ENCODE measurements at regions not wholly inside any gene's neighbourhood (a gene's known extent, or its start where the extent isn't known, plus 50 kb on each side); places are given as distances from the start of the nearest gene placed in this dataset.
A peak's percentile ranks its signal among the peaks of the same experiment; 100 is the strongest.

- no peak overlapping the region for H3K27ac ChIP-seq
- ChIA-PET CTCF (no interaction called here), POLR2A (ENCODE audit: low non-redundant PET) (no interaction called here)
- no peak for DNase-seq (ENCODE audit: low spot score)
- no peak for TF ChIP-seq CTCF (conservative IDR thresholded peaks at IDR 0.05; ENCODE audit: low read depth)
Measured at GRCh38 chr10:10318856-10319255, 698.8 kb upstream of the CELF2 start.

GRCh38 chr10:10320956-10321355 lies 696.7 kb upstream of the CELF2 start:
- no peak overlapping the region for H3K27ac ChIP-seq
- peak; percentile 55 for DNase-seq (ENCODE audit: low spot score)
- ChIA-PET CTCF (no interaction called here), POLR2A (ENCODE audit: low non-redundant PET) (no interaction called here)
- no peak for TF ChIP-seq CTCF (conservative IDR thresholded peaks at IDR 0.05; ENCODE audit: low read depth)

GRCh38 chr10:10326116-10326515 lies 691.6 kb upstream of the CELF2 start:
- no peak for TF ChIP-seq CTCF (conservative IDR thresholded peaks at IDR 0.05; ENCODE audit: low read depth)
- ChIA-PET POLR2A (ENCODE audit: low non-redundant PET) (no interaction called here), CTCF (no interaction called here)
- no peak overlapping the region for H3K27ac ChIP-seq
- DNase-seq (ENCODE audit: low spot score): no peak

GRCh38 chr10:10327934-10328333 lies 689.7 kb upstream of the CELF2 start:
- ChIA-PET POLR2A (ENCODE audit: low non-redundant PET) (no interaction called here), CTCF (no interaction called here)
- H3K27ac ChIP-seq: no peak overlapping the region
- no peak for DNase-seq (ENCODE audit: low spot score)
- no peak for TF ChIP-seq CTCF (conservative IDR thresholded peaks at IDR 0.05; ENCODE audit: low read depth)

- no peak overlapping the region for H3K27ac ChIP-seq
- ChIA-PET POLR2A (ENCODE audit: low non-redundant PET) (no interaction called here), CTCF (no interaction called here)
- DNase-seq (ENCODE audit: low spot score): no peak
- TF ChIP-seq CTCF (conservative IDR thresholded peaks at IDR 0.05; ENCODE audit: low read depth): no peak
Measured at GRCh38 chr10:10330418-10330817, 687.3 kb upstream of the CELF2 start.

DNA sequence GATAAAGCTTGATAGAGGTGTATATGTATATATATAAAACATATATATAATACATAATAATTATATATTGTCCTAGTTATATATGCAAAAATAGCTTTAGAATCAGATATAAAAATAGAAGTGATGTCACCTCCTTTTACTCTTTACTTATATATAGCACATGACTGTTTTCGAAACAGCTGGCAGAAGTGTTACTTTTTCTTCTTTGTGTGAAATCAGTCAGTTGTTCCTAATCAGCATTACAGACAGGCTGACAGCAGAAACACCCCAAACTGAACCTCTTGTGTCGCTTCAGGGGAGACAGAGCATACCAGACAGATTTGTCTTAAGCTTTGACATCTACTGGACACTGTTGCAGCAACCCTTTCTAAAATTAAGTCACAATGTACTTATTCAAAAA lies 684.9 kb upstream of the CELF2 start:
- POLR2A ChIA-PET (ENCODE audit: low non-redundant PET): no interaction called here
- TF ChIP-seq CTCF (conservative IDR thresholded peaks at IDR 0.05; ENCODE audit: low read depth): no peak
- CTCF ChIA-PET: no interaction called here
- no peak for DNase-seq (ENCODE audit: low spot score)
- no peak overlapping the region for H3K27ac ChIP-seq

DNA sequence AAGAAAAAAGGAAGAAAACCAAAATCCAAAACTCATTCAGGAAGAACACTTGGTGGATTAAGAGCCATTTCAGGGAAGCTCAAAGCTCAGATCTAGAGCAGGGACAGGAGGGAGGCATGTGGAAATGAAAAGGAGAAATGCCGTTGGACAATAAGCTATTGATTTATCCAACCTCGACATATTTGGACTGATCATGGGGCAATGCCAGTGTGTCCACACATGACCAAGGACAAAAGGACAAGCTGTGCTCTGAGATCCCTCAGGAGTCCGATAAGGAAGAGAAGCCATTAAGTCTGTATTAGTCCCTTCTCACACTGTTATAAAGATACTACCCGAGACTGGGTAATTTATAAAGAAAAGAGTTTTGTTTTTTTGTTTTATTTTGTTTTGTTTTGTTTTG lies 684.0 kb upstream of the CELF2 start:
- ChIA-PET CTCF (interaction anchor here (0.7 kb wide), 1 partner anchor 159 kb away, joined by 4 read pairs; no protein-coding TSS in a partner anchor), POLR2A (ENCODE audit: low non-redundant PET) (no interaction called here)
- no peak for DNase-seq (ENCODE audit: low spot score)
- no peak overlapping the region for H3K27ac ChIP-seq
- no peak for TF ChIP-seq CTCF (conservative IDR thresholded peaks at IDR 0.05; ENCODE audit: low read depth)

All from RWPE1 (cell line).